ENCODE measurements at regions not wholly inside any gene's neighbourhood (a gene's known extent, or its start where the extent isn't known, plus 50 kb on each side); places are given as distances from the start of the nearest gene placed in this dataset.
A peak's percentile ranks its signal among the peaks of the same experiment; 100 is the strongest.

GRCh38 chr9:20170122-20170521 lies 381.3 kb upstream of the SLC24A2 start:
- H3K4me3 ChIP-seq (ENCODE audit: low read depth, low read length): no peak overlapping the region
- DNase-seq (ENCODE audit: low read depth): no peak
- no peak for TF ChIP-seq CTCF (conservative IDR thresholded peaks at IDR 0.05; ENCODE audit: low read depth, low read length)

DNA sequence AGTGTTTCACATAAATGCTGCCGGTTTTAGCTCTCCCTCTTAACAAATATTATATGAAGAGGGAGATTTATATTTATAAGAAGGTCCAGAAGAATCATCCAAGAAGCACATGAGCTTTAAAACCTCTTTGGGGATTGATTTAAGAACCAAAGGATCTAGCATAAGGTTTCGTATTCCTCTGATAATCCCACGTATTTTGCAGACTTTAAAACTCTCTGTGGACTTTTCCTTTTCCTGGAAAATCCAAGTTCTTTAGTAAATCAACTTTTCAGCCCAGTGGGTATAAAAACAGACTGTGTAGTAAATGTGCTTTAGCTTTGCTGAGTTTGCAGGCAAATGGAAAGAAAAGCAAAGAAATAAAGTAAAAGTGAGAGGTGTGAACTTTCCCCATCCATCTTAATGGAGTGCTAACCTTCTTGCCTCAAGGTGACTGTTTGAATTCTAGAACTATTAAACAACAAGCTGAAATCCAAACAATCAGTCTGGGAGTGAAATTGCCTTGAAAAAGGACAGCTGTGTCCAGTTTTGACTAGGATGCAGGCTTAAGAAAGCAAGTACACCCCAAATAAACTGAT lies 363.4 kb upstream of the SLC24A2 start:
- no peak overlapping the region for H3K4me3 ChIP-seq (ENCODE audit: low read depth, low read length)
- no peak for TF ChIP-seq CTCF (conservative IDR thresholded peaks at IDR 0.05; ENCODE audit: low read depth, low read length)
- DNase-seq (ENCODE audit: low read depth): no peak

DNA sequence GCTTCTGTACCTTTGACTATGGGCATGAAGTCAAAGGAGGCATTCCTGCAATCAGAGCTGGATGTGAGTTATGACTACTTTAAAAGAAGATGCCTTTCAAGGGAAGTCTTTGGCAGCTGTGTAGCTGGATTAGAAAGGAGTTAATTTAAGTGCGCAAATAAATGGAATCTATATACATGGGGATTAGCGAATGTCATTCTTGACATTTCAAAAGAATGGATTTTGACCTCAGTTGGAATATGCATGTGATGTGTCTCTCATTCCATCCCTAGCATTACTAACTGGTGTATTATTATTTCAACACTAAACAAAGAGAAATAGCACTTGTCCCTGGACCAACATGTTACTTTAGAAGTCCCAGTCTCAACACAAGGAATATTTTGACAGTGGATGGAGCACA lies 359.6 kb upstream of the SLC24A2 start:
- TF ChIP-seq CTCF (conservative IDR thresholded peaks at IDR 0.05; ENCODE audit: low read depth, low read length): no peak
- no peak for DNase-seq (ENCODE audit: low read depth)
- H3K4me3 ChIP-seq (ENCODE audit: low read depth, low read length): no peak overlapping the region

- peak overlapping the region; percentile 17 for H3K4me3 ChIP-seq (ENCODE audit: low read depth, low read length)
- no peak for TF ChIP-seq CTCF (conservative IDR thresholded peaks at IDR 0.05; ENCODE audit: low read depth, low read length)
- no peak for DNase-seq (ENCODE audit: low read depth)
Observed at GRCh38 chr9:20144197-20144596, 355.4 kb upstream of the SLC24A2 start.

- DNase-seq (ENCODE audit: low read depth): no peak
- H3K4me3 ChIP-seq (ENCODE audit: low read depth, low read length): no peak overlapping the region
- TF ChIP-seq CTCF (conservative IDR thresholded peaks at IDR 0.05; ENCODE audit: low read depth, low read length): no peak
Observed at GRCh38 chr9:20139763-20140290, 351.0 kb upstream of the SLC24A2 start.

DNA sequence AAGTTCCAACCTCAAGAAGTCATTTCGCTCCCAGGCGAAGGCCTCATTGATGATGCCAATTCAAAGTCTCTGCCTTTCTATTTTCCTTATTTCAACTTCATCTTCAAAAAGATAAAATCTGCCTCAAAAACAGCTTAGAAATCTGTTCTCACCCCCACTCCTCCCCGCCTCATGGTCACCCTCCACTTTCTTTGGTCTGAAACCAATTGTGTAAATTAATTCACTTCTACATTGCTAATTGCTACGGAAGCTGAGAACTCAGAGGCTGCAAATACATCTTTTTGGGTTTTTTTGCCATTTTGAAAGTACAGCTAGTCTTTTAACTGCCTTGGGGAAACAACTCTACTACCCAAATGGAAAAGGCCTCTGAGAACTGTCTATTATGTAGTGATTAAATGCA lies 350.0 kb upstream of the SLC24A2 start:
- H3K4me3 ChIP-seq (ENCODE audit: low read depth, low read length): no peak overlapping the region
- DNase-seq (ENCODE audit: low read depth): no peak
- TF ChIP-seq CTCF (conservative IDR thresholded peaks at IDR 0.05; ENCODE audit: low read depth, low read length): no peak

GRCh38 chr9:20138116-20138515 lies 349.3 kb upstream of the SLC24A2 start:
- TF ChIP-seq CTCF (conservative IDR thresholded peaks at IDR 0.05; ENCODE audit: low read depth, low read length): no peak
- H3K4me3 ChIP-seq (ENCODE audit: low read depth, low read length): no peak overlapping the region
- no peak for DNase-seq (ENCODE audit: low read depth)
